HEK293 (cell line): ENCODE measurements at regions not wholly inside any gene's neighbourhood (a gene's known extent, or its start where the extent isn't known, plus 50 kb on each side); places are given as distances from the start of the nearest gene placed in this dataset.

Experiments used
- CTCF ChIP-seq: fragments of 450-650 bp; formaldehyde crosslinking; IDR thresholded peaks from 2 replicates; pipeline ENCODE4 v1.5.1; 2016; ENCODE audit warnings: missing biosample characterization, missing genetic modification characterization
- REST ChIP-seq: fragments of 450-650 bp; formaldehyde crosslinking; IDR thresholded peaks from 2 replicates; pipeline ENCODE4 v1.5.1; 2016; ENCODE audit warnings: missing biosample characterization, missing genetic modification characterization
- SALL2 ChIP-seq: fragments of 450-650 bp; formaldehyde crosslinking; IDR thresholded peaks from 2 replicates; pipeline ENCODE4 v1.5.0; 2017; ENCODE audit warnings: missing biosample characterization, mild to moderate bottlenecking, missing genetic modification characterization, borderline replicate concordance
- ZBTB11 ChIP-seq: fragments of 450-650 bp; formaldehyde crosslinking; conservative IDR thresholded peaks from 2 replicates; pipeline ENCODE4 v1.5.1; 2016; ENCODE audit warnings: low read depth, missing biosample characterization, missing genetic modification characterization
- ZBTB20 ChIP-seq: fragments of 450-650 bp; formaldehyde crosslinking; IDR thresholded peaks from 2 replicates; pipeline ENCODE4 v1.5.1; 2016; ENCODE audit warnings: missing biosample characterization, missing genetic modification characterization
- ZBTB6 ChIP-seq: fragments of 450-650 bp; formaldehyde crosslinking; IDR thresholded peaks from 2 replicates; pipeline ENCODE4 v1.5.1; 2017; ENCODE audit warnings: missing biosample characterization, missing genetic modification characterization
- ZFP69B ChIP-seq: fragments of 450-650 bp; formaldehyde crosslinking; IDR thresholded peaks from 2 replicates; pipeline ENCODE4 v1.5.1; 2016; ENCODE audit warnings: missing biosample characterization, missing genetic modification characterization
- ZNF140 ChIP-seq: fragments of 450-650 bp; formaldehyde crosslinking; IDR thresholded peaks from 2 replicates; pipeline ENCODE4 v1.5.1; 2016; ENCODE audit warnings: missing biosample characterization, missing genetic modification characterization
- ZNF202 ChIP-seq: fragments of 450-650 bp; formaldehyde crosslinking; IDR thresholded peaks from 2 replicates; pipeline ENCODE4 v1.5.1; 2016; ENCODE audit warnings: missing biosample characterization, missing genetic modification characterization, borderline replicate concordance
- ZNF449 ChIP-seq: fragments of 450-650 bp; formaldehyde crosslinking; IDR thresholded peaks from 2 replicates; pipeline ENCODE4 v1.5.1; 2017; ENCODE audit warnings: missing biosample characterization, mild to moderate bottlenecking, missing genetic modification characterization, moderate library complexity
- ZNF488 ChIP-seq: fragments of 450-650 bp; formaldehyde crosslinking; IDR thresholded peaks from 2 replicates; pipeline ENCODE4 v1.5.1; 2016; ENCODE audit warnings: missing biosample characterization, missing genetic modification characterization
- ZNF513 ChIP-seq: fragments of 450-650 bp; IDR thresholded peaks from 2 replicates; pipeline ENCODE4 v1.5.1; 2018; ENCODE audit warnings: missing biosample characterization, missing genetic modification characterization

GRCh38 chr7:33661430-33662160 is 243.7 kb upstream of the BMPER start:
- TF ChIP-seq ZBTB6 (tag by site-specific recombination) (no peak), ZBTB11 (tag by site-specific recombination) (no peak), CTCF (tag by site-specific recombination) (no peak), REST (no peak), ZNF140 (no peak), ZNF202 (tag by site-specific recombination) (no peak), ZNF449 (no peak), ZFP69B (tag by site-specific recombination) (no peak), SALL2 (tag by site-specific recombination) (no peak), ZBTB20 (tag by site-specific recombination) (no peak), ZNF513 (no peak), ZNF488 (tag by site-specific recombination) (no peak)
